ENCODE measurements at regions not wholly inside any gene's neighbourhood (a gene's known extent, or its start where the extent isn't known, plus 50 kb on each side); places are given as distances from the start of the nearest gene placed in this dataset.

DNA sequence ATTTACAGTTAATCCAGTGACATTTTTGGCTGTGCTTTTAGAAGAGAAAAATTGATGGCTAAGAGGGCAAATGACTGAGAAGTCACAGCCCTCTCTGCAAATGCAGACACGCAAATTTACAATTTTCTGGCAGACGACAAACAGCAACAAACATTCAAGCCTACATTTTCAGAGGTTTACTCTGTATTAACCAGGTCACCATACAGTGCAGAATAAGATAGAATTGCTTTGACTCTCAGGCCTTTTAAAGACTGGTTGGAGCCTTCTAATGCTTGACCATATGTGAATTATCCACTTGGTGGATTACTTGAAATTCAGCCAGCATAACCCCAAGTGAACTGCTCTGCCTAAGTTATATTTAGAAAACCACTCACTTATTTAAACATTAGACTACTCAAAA lies 65.5 kb upstream of the FOXN2 start:
- Histone ChIP-seq H3K27me3 (ENCODE audit: insufficient read depth, poor library complexity, severe bottlenecking) (no peaks in the 10 kb centered on the region), H3K4me3 (replicated peaks; ENCODE audit: insufficient read depth, low read length) (no peak overlapping the region), H3K27ac (replicated peaks) (peak overlapping the region; percentile 71)
- TF ChIP-seq, protein P1, sequence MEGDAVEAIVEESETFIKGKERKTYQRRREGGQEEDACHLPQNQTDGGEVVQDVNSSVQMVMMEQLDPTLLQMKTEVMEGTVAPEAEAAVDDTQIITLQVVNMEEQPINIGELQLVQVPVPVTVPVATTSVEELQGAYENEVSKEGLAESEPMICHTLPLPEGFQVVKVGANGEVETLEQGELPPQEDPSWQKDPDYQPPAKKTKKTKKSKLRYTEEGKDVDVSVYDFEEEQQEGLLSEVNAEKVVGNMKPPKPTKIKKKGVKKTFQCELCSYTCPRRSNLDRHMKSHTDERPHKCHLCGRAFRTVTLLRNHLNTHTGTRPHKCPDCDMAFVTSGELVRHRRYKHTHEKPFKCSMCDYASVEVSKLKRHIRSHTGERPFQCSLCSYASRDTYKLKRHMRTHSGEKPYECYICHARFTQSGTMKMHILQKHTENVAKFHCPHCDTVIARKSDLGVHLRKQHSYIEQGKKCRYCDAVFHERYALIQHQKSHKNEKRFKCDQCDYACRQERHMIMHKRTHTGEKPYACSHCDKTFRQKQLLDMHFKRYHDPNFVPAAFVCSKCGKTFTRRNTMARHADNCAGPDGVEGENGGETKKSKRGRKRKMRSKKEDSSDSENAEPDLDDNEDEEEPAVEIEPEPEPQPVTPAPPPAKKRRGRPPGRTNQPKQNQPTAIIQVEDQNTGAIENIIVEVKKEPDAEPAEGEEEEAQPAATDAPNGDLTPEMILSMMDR (IDR thresholded peaks at IDR 0.05; ENCODE audit: insufficient read depth, low read length) = no peak
- TF ChIP-seq POLR2AphosphoS5 (IDR thresholded peaks at IDR 0.05; ENCODE audit: low read depth) (no peak), SPI1 (IDR thresholded peaks at IDR 0.05; ENCODE audit: borderline replicate concordance, low read depth) (no peak), REST (IDR thresholded peaks at IDR 0.05; ENCODE audit: insufficient replicate concordance, low read depth) (no peak), GABPA (IDR thresholded peaks at IDR 0.05; ENCODE audit: low read depth) (no peak)
- no peak for DNase-seq (ENCODE audit: low read depth in 1 of 2, low spot score in 1 of 2)

- H3K27me3 ChIP-seq (ENCODE audit: insufficient read depth, poor library complexity, severe bottlenecking) = no peaks in the 10 kb centered on the region
- 0 out of 2 replicates have a peak overlapping the region, but pooled peaks have one; percentile 0 for H3K4me3 ChIP-seq (replicated peaks; ENCODE audit: insufficient read depth, low read length)
- DNase-seq (ENCODE audit: low read depth in 1 of 2, low spot score in 1 of 2) = peak; percentile 90 to 92
- TF ChIP-seq SPI1 (IDR thresholded peaks at IDR 0.05; ENCODE audit: borderline replicate concordance, low read depth) (no peak), REST (IDR thresholded peaks at IDR 0.05; ENCODE audit: insufficient replicate concordance, low read depth) (peak; percentile 23), POLR2AphosphoS5 (IDR thresholded peaks at IDR 0.05; ENCODE audit: low read depth) (peak; percentile 56; the same call in 1 of the 2 replicates)
- peak overlapping the region; percentile 71 for H3K27ac ChIP-seq (replicated peaks)
Observed at GRCh38 chr2:48249631-48250473, 64.6 kb upstream of the FOXN2 start.

- no peak overlapping the region for H3K4me3 ChIP-seq (replicated peaks; ENCODE audit: insufficient read depth, low read length)
- TF ChIP-seq POLR2AphosphoS5 (IDR thresholded peaks at IDR 0.05; ENCODE audit: low read depth) (no peak), SPI1 (IDR thresholded peaks at IDR 0.05; ENCODE audit: borderline replicate concordance, low read depth) (no peak), REST (IDR thresholded peaks at IDR 0.05; ENCODE audit: insufficient replicate concordance, low read depth) (no peak), GABPA (IDR thresholded peaks at IDR 0.05; ENCODE audit: low read depth) (no peak)
- TF ChIP-seq, protein P1 (IDR thresholded peaks at IDR 0.05; ENCODE audit: insufficient read depth, low read length) = no peak
- H3K27me3 ChIP-seq (ENCODE audit: insufficient read depth, poor library complexity, severe bottlenecking) = no peaks in the 10 kb centered on the region
- no peak for DNase-seq (ENCODE audit: low read depth in 1 of 2, low spot score in 1 of 2)
- H3K27ac ChIP-seq (replicated peaks) = peak overlapping the region; percentile 71
Observed at GRCh38 chr2:48250474-48250844, 64.0 kb upstream of the FOXN2 start.
